HEK293T (cell line): ENCODE measurements at regions not wholly inside any gene's neighbourhood (a gene's known extent, or its start where the extent isn't known, plus 50 kb on each side); places are given as distances from the start of the nearest gene placed in this dataset.

Experiments
- CTCF ChIA-PET: fragments of 350-600 bp; formaldehyde crosslinking; extraction: SDS; loops from one replicate; lab custom pipeline; 2021; ENCODE audit warnings: antibody characterized with exemption, inconsistent platforms; lab: Yijun Ruan, JAX
- POLR2A ChIA-PET: fragments of 350-600 bp; formaldehyde crosslinking; extraction: SDS; loops from one replicate; lab custom pipeline; 2020; ENCODE audit warnings: antibody characterized with exemption, inconsistent platforms; lab: Yijun Ruan, JAX
- DNase-seq: peaks from one replicate; pipeline ENCODE4 v3.0.0; 2012; ENCODE audit warnings: mixed read lengths; ENCODE audit errors: extremely low spot score
- ARNT ChIP-seq: fragments of 450-650 bp; IDR thresholded peaks from 2 replicates; pipeline ENCODE4 v1.6.1; 2017; ENCODE audit warnings: mild to moderate bottlenecking
- BHLHE40 ChIP-seq: fragments of 450-650 bp; IDR thresholded peaks from 2 replicates; pipeline ENCODE4 v1.6.1; 2016; ENCODE audit warnings: mild to moderate bottlenecking, moderate library complexity, borderline replicate concordance
- CTBP1 ChIP-seq: fragments of 450-650 bp; IDR thresholded peaks from 2 replicates; pipeline ENCODE4 v1.6.1; 2016; ENCODE audit warnings: borderline replicate concordance
- FOXA1 ChIP-seq: fragments of 450-650 bp; IDR thresholded peaks from 2 replicates; pipeline ENCODE4 v1.6.1; 2016; ENCODE audit warnings: mild to moderate bottlenecking
- FOXK2 ChIP-seq: fragments of 450-650 bp; IDR thresholded peaks from 2 replicates; pipeline ENCODE4 v1.6.1; 2016; ENCODE audit warnings: mild to moderate bottlenecking
- FOXM1 ChIP-seq: fragments of 450-650 bp; IDR thresholded peaks from 2 replicates; pipeline ENCODE4 v1.6.1; 2017; ENCODE audit warnings: mild to moderate bottlenecking, borderline replicate concordance
- HDGF ChIP-seq: fragments of 450-650 bp; IDR thresholded peaks from 2 replicates; pipeline ENCODE4 v1.6.1; 2017; ENCODE audit warnings: antibody characterized with exemption, borderline replicate concordance
- L3MBTL2 ChIP-seq: fragments of 450-650 bp; conservative IDR thresholded peaks from 2 replicates; pipeline ENCODE4 v1.6.1; 2016; ENCODE audit warnings: mild to moderate bottlenecking
- LEF1 ChIP-seq: fragments of 450-650 bp; IDR thresholded peaks from 2 replicates; pipeline ENCODE4 v1.6.1; 2017; ENCODE audit warnings: mild to moderate bottlenecking, borderline replicate concordance
- NFRKB ChIP-seq: fragments of 450-650 bp; IDR thresholded peaks from 2 replicates; pipeline ENCODE4 v1.6.1; 2016; ENCODE audit warnings: mild to moderate bottlenecking, moderate library complexity
- SP1 ChIP-seq: fragments of 450-650 bp; IDR thresholded peaks from 2 replicates; pipeline ENCODE4 v1.6.1; 2017
- SUZ12 ChIP-seq: fragments of 450-650 bp; IDR thresholded peaks from 2 replicates; pipeline ENCODE4 v1.6.1; 2016; ENCODE audit warnings: mild to moderate bottlenecking
- TARDBP ChIP-seq: fragments of 450-650 bp; IDR thresholded peaks from 2 replicates; pipeline ENCODE4 v1.6.1; 2016
- ZNF384 ChIP-seq: fragments of 450-650 bp; IDR thresholded peaks from 2 replicates; pipeline ENCODE4 v1.6.1; 2016
- TF ChIP-seq, protein P1 (sequence below): fragments of 450-650 bp; IDR thresholded peaks from 2 replicates; pipeline ENCODE4 v1.6.1; 2016

- ChIA-PET POLR2A (no interaction called here), CTCF (no interaction called here)
- no peak for DNase-seq
- TF ChIP-seq SUZ12 (no peak), ARNT (no peak), LEF1 (no peak)
- TF ChIP-seq, protein P1, sequence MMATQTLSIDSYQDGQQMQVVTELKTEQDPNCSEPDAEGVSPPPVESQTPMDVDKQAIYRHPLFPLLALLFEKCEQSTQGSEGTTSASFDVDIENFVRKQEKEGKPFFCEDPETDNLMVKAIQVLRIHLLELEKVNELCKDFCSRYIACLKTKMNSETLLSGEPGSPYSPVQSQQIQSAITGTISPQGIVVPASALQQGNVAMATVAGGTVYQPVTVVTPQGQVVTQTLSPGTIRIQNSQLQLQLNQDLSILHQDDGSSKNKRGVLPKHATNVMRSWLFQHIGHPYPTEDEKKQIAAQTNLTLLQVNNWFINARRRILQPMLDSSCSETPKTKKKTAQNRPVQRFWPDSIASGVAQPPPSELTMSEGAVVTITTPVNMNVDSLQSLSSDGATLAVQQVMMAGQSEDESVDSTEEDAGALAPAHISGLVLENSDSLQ = no peak
Measured at GRCh38 chr11:76265771-76266241, 59.5 kb upstream of the WNT11 start.

- TF ChIP-seq CTBP1 = no peak
- no peak for TF ChIP-seq SP1
- TF ChIP-seq LEF1 = no peak
- TF ChIP-seq TARDBP = no peak
- no peak for TF ChIP-seq BHLHE40
- no peak for TF ChIP-seq NFRKB
- no peak for TF ChIP-seq FOXM1
- no peak for TF ChIP-seq HDGF
- TF ChIP-seq FOXA1 = no peak
- no peak for TF ChIP-seq FOXK2
- ChIA-PET POLR2A (no interaction called here), CTCF (no interaction called here)
- no peak for DNase-seq
Measured at GRCh38 chr11:76263657-76264056, 57.4 kb upstream of the WNT11 start.

DNA sequence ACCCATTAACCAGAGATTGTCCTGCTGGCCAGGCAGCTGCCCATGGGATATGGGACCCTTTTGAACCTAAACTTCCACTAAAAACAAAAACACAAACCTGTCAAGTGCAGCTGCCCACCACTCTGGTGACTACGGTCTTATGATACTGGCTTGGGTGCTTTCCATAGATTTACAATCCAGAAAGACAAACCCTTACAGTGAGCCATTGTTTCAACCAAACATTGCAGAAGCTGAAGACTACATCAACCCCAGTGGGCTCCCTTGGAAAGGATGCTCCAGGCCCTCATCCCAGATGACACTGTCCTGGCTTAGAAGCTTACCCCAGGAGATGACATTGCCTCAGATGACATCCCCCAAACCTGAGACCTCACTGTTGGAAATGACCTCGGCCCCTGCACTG, 56.9 kb upstream of the WNT11 start:
- POLR2A ChIA-PET = no interaction called here

DNA sequence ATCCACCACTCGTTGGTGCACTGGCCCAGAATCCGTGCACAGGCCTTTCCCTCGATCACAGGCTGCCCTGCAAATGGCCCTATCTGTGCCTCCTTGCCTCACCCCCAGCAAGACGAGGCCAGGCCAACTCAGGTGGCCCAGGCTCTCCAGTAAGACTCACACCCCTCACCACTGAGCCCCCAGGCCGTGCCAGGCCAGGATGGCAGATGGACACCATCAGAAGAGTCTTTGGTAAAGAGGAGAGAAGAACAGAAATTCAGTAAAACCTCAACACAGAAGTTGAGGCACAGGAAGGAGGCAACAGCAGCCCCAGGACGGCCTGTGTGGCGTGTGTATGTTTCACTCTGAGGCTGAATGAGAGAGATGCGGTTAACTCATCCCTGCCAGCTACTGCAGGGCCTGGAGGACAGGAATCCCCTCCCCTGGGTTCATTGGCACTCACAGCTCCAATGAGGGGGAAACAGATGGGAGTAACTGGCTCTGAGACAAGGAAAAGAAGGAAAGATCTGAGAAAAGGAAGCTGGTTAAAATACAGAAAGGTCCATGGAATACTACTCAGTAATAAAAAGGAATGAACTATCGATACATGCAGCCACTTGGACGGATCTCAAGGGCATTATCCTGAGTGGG, 54.1 kb upstream of the WNT11 start:
- TF ChIP-seq HDGF (no peak), LEF1 (no peak), FOXM1 (no peak), ARNT (no peak)
- TF ChIP-seq, protein P1 = no peak
- ChIA-PET POLR2A (no interaction called here), CTCF (no interaction called here)
- DNase-seq = no peak

More for the DNA sequence above, 56.9 kb upstream of the WNT11 start:
- DNase-seq = no peak
- CTCF ChIA-PET = no interaction called here
- TF ChIP-seq SP1 (no peak), FOXK2 (no peak), LEF1 (no peak), CTBP1 (no peak), HDGF (no peak), BHLHE40 (no peak), TARDBP (no peak)

- ChIA-PET CTCF (no interaction called here), POLR2A (no interaction called here)
- no peak for DNase-seq
- no peak for TF ChIP-seq L3MBTL2
- no peak for TF ChIP-seq HDGF
- TF ChIP-seq FOXM1 = no peak
- no peak for TF ChIP-seq ARNT
- TF ChIP-seq SUZ12 = no peak
- TF ChIP-seq LEF1 = no peak
- no peak for TF ChIP-seq SP1
- TF ChIP-seq, protein P1 = no peak
- TF ChIP-seq BHLHE40 = no peak
- TF ChIP-seq FOXA1 = no peak
- TF ChIP-seq ZNF384 = no peak
- no peak for TF ChIP-seq FOXK2
- no peak for TF ChIP-seq TARDBP
- TF ChIP-seq CTBP1 = no peak
- no peak for TF ChIP-seq NFRKB
Measured at GRCh38 chr11:76259299-76259908, 53.1 kb upstream of the WNT11 start.

GRCh38 chr11:76257074-76257719, 50.9 kb upstream of the WNT11 start:
- no peak for DNase-seq
- TF ChIP-seq ZNF384 = no peak
- TF ChIP-seq SP1 = no peak
- TF ChIP-seq FOXK2 = no peak
- TF ChIP-seq SUZ12 = no peak
- TF ChIP-seq, protein P1 = no peak
- no peak for TF ChIP-seq HDGF
- TF ChIP-seq BHLHE40 = no peak
- no peak for TF ChIP-seq FOXA1
- POLR2A ChIA-PET = no interaction called here
- CTCF ChIA-PET = interaction anchor here (0.5 to 1.5 kb wide), 3 partner anchors 9 to 193 kb away, joined by 3 to 4 read pairs (median 3); no protein-coding TSS in a partner anchor
